ENCODE measurements at regions not wholly inside any gene's neighbourhood (a gene's known extent, or its start where the extent isn't known, plus 50 kb on each side); places are given as distances from the start of the nearest gene placed in this dataset.

GRCh38 chr2:196284866-196285557 lies 113.6 kb upstream of the STK17B start:
- intact Hi-C loops (cut with micrococcal nuclease) = no loop called here
- Histone ChIP-seq H3K4me2 (ENCODE audit: insufficient read depth, low read length) (no peak overlapping the region), H2AFZ (ENCODE audit: low read depth, low read length) (peak overlapping the region; percentile 40; the same call in 1 of the 2 replicates), H3K4me1 (replicated peaks in 1 of 2; ENCODE audit: control insufficient read depth in 2 of 2, insufficient read depth in 2 of 2, low read length in 2 of 2) (no peaks in the 10 kb centered on the region), H4K20me1 (replicated peaks; ENCODE audit: control insufficient read depth, insufficient read depth, low read length) (no peaks in the 10 kb centered on the region), H3K27me3 (ENCODE audit: control insufficient read depth in 2 of 2, insufficient read depth in 2 of 2, low read length in 2 of 2) (no peaks in the 10 kb centered on the region), H3K27ac (ENCODE audit: extremely low read depth, low read depth, low read length) (no peak overlapping the region), H3K79me2 (ENCODE audit: control insufficient read depth, insufficient read depth, low read length) (no peaks in the 10 kb centered on the region), H3K4me3 (no peak overlapping the region), H3K36me3 (ENCODE audit: control insufficient read depth, insufficient read depth, low read length) (no peaks in the 10 kb centered on the region), H3K9me1 (ENCODE audit: control insufficient read depth, insufficient read depth, low read length) (no peaks in the 10 kb centered on the region), H3K9ac (ENCODE audit: insufficient read depth in 1 of 2, low read depth in 2 of 2, low read length in 2 of 2) (no peak overlapping the region), H3K9me3 (replicated peaks; ENCODE audit: control insufficient read depth, insufficient read depth, low read depth, low read length) (no peaks in the 10 kb centered on the region)
- WGBS (ENCODE audit: insufficient coverage, low coverage, missing lambda C conversion rate) = 10% methylated on average over 3 of the region's 4 CpGs
- ATAC-seq (no peak), FAIRE-seq (no peak), DNase-seq (ENCODE audit: extremely low read depth in 1 of 4, low spot score in 3 of 4) (no peak)
- POLR2A ChIA-PET = no interaction called here
- no TSS peak for BruUV-seq (replicated peaks)
- in situ Hi-C loops (cut with MboI) = no loop called here
- CTCF ChIA-PET (ENCODE audit: low intra/inter-chr PET ratio) = no interaction called here
- TF ChIP-seq MCM3 (IDR thresholded peaks at IDR 0.05) (no peak), TRIM28 (IDR thresholded peaks at IDR 0.05) (no peak), YBX1 (IDR thresholded peaks at IDR 0.05) (no peak), NCOA2 (IDR thresholded peaks at IDR 0.05; ENCODE audit: partially characterized antibody in 2 of 2) (no peak), ZNF232 (CRISPR knock-in tag; IDR thresholded peaks at IDR 0.05) (no peak), PATZ1 (CRISPR knock-in tag; IDR thresholded peaks at IDR 0.05; ENCODE audit: borderline replicate concordance) (no peak), ZNF41 (CRISPR knock-in tag; conservative IDR thresholded peaks at IDR 0.05) (no peak), KDM1A (IDR thresholded peaks at IDR 0.05) (no peak), GMEB1 (CRISPR knock-in tag; IDR thresholded peaks at IDR 0.05) (no peak), GATAD2B (IDR thresholded peaks at IDR 0.05; ENCODE audit: borderline replicate concordance) (no peak), ZNF766 (CRISPR knock-in tag; conservative IDR thresholded peaks at IDR 0.05) (no peak), ZFP36 (IDR thresholded peaks at IDR 0.05; ENCODE audit: low read depth, low read length, partially characterized antibody) (no peak), TAF15 (IDR thresholded peaks at IDR 0.05; ENCODE audit: low read depth, low read length) (no peak), CXXC5 (CRISPR knock-in tag; IDR thresholded peaks at IDR 0.05) (no peak)
- TF ChIP-seq, protein P1, sequence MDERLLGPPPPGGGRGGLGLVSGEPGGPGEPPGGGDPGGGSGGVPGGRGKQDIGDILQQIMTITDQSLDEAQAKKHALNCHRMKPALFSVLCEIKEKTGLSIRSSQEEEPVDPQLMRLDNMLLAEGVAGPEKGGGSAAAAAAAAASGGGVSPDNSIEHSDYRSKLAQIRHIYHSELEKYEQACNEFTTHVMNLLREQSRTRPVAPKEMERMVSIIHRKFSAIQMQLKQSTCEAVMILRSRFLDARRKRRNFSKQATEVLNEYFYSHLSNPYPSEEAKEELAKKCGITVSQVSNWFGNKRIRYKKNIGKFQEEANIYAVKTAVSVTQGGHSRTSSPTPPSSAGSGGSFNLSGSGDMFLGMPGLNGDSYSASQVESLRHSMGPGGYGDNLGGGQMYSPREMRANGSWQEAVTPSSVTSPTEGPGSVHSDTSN (CRISPR knock-in tag; IDR thresholded peaks at IDR 0.05; ENCODE audit: low read depth) = no peak
- TF ChIP-seq, protein P1 (tag; conservative IDR thresholded peaks at IDR 0.05; ENCODE audit: low read depth) = no peak
- TF ChIP-seq, protein P2, sequence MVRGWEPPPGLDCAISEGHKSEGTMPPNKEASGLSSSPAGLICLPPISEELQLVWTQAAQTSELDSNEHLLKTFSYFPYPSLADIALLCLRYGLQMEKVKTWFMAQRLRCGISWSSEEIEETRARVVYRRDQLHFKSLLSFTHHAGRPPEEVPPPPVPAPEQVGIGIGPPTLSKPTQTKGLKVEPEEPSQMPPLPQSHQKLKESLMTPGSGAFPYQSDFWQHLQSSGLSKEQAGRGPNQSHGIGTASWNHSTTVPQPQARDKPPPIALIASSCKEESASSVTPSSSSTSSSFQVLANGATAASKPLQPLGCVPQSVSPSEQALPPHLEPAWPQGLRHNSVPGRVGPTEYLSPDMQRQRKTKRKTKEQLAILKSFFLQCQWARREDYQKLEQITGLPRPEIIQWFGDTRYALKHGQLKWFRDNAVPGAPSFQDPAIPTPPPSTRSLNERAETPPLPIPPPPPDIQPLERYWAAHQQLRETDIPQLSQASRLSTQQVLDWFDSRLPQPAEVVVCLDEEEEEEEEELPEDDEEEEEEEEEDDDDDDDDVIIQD (CRISPR knock-in tag; IDR thresholded peaks at IDR 0.05) = no peak
